Epithelial cell of esophagus (primary cell): ENCODE measurements at regions not wholly inside any gene's neighbourhood (a gene's known extent, or its start where the extent isn't known, plus 50 kb on each side); places are given as distances from the start of the nearest gene placed in this dataset.

Experiments used
- DNase-seq: peaks from one replicate; pipeline ENCODE4 v3.0.0; 2010; ENCODE audit warnings: low read depth
- H3K4me3 ChIP-seq: 2 replicates; pipeline ENCODE4 v1.5.1; 2011; ENCODE audit warnings: mild to moderate bottlenecking, low read length, control low read depth
- CTCF ChIP-seq: IDR thresholded peaks from 2 replicates; pipeline ENCODE4 v1.5.1; 2011; ENCODE audit warnings: low read depth, mild to moderate bottlenecking, low read length, control low read depth, inconsistent platforms; ENCODE audit not compliant: insufficient read depth; ENCODE audit errors: missing control alignments

DNA sequence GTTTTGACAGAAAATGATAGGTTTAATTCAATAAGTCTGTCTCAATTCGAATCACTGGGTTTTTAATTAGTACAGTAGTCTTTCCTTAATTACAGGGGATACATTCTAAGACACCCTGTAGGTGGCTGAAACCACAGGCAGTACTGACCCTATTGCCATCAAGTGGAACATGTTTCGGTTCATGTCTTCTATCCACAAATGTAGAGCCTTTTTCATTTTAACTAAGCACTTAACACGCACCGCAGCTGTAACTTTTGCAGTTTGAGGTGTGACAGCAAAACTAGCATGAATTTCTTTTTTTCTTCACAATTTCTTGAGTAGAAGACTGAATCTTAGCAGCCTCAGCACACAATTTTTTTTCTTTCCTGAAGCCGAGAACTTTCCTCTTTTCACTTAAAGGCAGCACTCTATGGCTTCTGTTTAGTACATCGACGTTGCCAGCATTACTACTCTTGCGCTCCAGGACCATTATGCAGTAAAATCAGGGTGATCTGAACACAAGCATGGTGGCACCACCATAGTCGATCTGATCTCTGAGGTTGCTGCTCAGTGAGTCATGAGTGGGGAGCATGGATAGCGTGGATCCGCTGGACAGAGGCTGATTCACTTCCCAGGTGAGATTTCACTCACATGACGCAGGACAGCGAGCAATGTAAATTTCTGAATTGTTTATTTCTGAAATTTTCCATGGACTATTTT is 805.1 kb downstream of the RNF144A start:
- H3K4me3 ChIP-seq, result no peak overlapping the region
- no peak for TF ChIP-seq CTCF
- no peak for DNase-seq

GRCh38 chr2:7724336-7724735 is 807.1 kb downstream of the RNF144A start:
- no peak for TF ChIP-seq CTCF
- H3K4me3 ChIP-seq, result no peak overlapping the region

GRCh38 chr2:7725171-7725849 is 808.1 kb downstream of the RNF144A start:
- peak; percentile 37 for DNase-seq
- no peak overlapping the region for H3K4me3 ChIP-seq
- peak; percentile 34 for TF ChIP-seq CTCF

More at GRCh38 chr2:7724336-7724735, 807.1 kb downstream of the RNF144A start:
- DNase-seq, result no peak

DNA sequence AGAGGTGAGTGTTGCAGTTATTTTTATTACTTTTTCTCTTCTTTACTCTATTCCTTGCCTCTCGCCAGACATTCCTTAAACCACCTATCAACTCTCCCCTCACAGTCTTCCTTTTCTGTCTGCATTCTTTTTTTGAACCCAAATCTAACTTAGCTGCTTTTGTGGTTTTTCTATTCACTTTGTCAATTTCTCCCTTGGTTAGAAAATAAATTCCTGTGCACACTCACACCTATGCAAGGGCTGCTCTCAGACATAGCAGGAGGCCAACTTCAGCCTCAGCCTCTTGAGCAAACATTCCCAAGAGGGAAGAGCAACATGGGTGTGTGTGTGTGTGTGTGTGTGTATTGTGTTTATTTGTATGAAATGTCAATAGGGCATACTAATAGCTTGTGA is 808.6 kb downstream of the RNF144A start:
- no peak for DNase-seq
- no peak for TF ChIP-seq CTCF
- H3K4me3 ChIP-seq, result no peak overlapping the region

DNA sequence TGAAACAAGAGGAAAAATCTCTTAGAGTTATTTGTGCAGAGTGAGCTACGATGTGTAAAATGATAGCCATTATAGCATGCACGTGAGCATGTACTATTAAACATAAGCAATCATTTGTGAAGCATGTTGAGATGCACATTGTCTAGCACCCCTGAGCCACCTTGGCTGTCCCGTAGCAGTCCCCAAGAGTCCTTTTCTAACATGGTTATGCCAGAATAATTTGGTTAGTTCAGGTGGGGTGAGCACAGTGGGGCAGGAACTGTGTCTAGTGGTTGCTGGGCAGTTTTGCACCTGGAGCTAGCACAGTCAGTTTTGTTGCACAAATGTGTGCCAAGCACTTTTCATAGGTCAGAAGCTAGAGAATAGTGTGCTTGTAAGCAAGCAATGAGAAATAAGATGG is 809.8 kb downstream of the RNF144A start:
- DNase-seq, result no peak
- no peak for TF ChIP-seq CTCF
- H3K4me3 ChIP-seq, result no peak overlapping the region

- no peak for TF ChIP-seq CTCF
- DNase-seq, result no peak
- H3K4me3 ChIP-seq, result no peak overlapping the region
Measured at GRCh38 chr2:7728388-7728787, 811.2 kb downstream of the RNF144A start.
